SK-N-SH (cell line): ENCODE measurements at regions not wholly inside any gene's neighbourhood (a gene's known extent, or its start where the extent isn't known, plus 50 kb on each side); places are given as distances from the start of the nearest gene placed in this dataset.
A peak's percentile ranks its signal among the peaks of the same experiment; 100 is the strongest.

ENCODE experiments used
- CTCF ChIA-PET: fragments of 300-600, 350-600 bp; formaldehyde crosslinking; extraction: SDS; loops from one replicate; lab custom pipeline; 2021; lab: Yijun Ruan, JAX
- POLR2A ChIA-PET: fragments of 350-600 bp; sonication (Branson Sonifier 250); formaldehyde crosslinking; extraction: SDS; loops from one replicate; lab custom pipeline; 2020; ENCODE audit warnings: antibody characterized with exemption, inconsistent platforms; lab: Yijun Ruan, JAX
- DNase-seq: peaks from one replicate; pipeline ENCODE4 v3.0.0; 2012
- H2AFZ ChIP-seq: fragments of 200-600 bp; sonication (generic); 2 replicates; pipeline ENCODE4 v1.8.1; 2016; ENCODE audit warnings: antibody characterized with exemption, mild to moderate bottlenecking, low read depth
- H3F3A ChIP-seq: fragments of 200-600 bp; sonication (generic); replicated peaks from 2 replicates; pipeline ENCODE3; 2016; ENCODE audit warnings: antibody characterized with exemption, mild to moderate bottlenecking; ENCODE audit not compliant: insufficient read depth
- H3K27ac ChIP-seq, 2 experiments: fragments of 200-500 bp in 1 of 2; fragments of 200-600 bp in 1 of 2; sonication (Bioruptor generic) in 1 of 2; sonication (generic), shearing (Covaris generic) in 1 of 2; 2 replicates each; pipeline versions ENCODE4 v1.5.1 to v1.6.1; 2014 to 2016; ENCODE audit warnings: low read depth in 2 of 2, inconsistent platforms in 1 of 2, low read length in 1 of 2, mild to moderate bottlenecking in 1 of 2, mixed read lengths in 1 of 2
- H3K27me3 ChIP-seq: fragments of 200-600 bp; sonication (generic), shearing (Covaris generic); 2 replicates; pipeline ENCODE4 v1.6.1; 2016; ENCODE audit warnings: mixed run types; ENCODE audit not compliant: insufficient read depth
- H3K36me3 ChIP-seq, 2 experiments: fragments of 200-500 bp in 1 of 2; fragments of 200-600 bp in 1 of 2; sonication (Bioruptor generic) in 1 of 2; sonication (generic) in 1 of 2; replicated peaks in 1 of 2; 2 replicates each; pipeline versions ENCODE3 to v1.5.1; 2014 to 2016; ENCODE audit warnings: low read length in 1 of 2, mild to moderate bottlenecking in 1 of 2; ENCODE audit not compliant: insufficient read depth in 2 of 2, control insufficient read depth in 1 of 2
- H3K4me1 ChIP-seq, 2 experiments: fragments of 200-500 bp in 1 of 2; fragments of 200-600 bp in 1 of 2; sonication (Bioruptor generic) in 1 of 2; sonication (generic), shearing (Covaris generic) in 1 of 2; 2 replicates each; pipeline versions ENCODE4 v1.5.1 to v1.6.1; 2014 to 2016; ENCODE audit warnings: low read depth in 1 of 2, low read length in 1 of 2, mixed run types in 1 of 2; ENCODE audit not compliant: insufficient read depth in 2 of 2, control insufficient read depth in 1 of 2
- H3K4me2 ChIP-seq: fragments of 200-600 bp; sonication (generic), shearing (Covaris generic); 2 replicates; pipeline ENCODE4 v1.6.1; 2017; ENCODE audit warnings: mixed run types
- H3K4me3 ChIP-seq, 2 experiments: fragments of 200-500 bp in 1 of 2; fragments of 200-600 bp in 1 of 2; sonication (Bioruptor generic) in 1 of 2; sonication (generic), shearing (Covaris generic) in 1 of 2; 2 replicates each; pipeline versions ENCODE4 v1.5.1 to v1.8.1; 2014 to 2016; ENCODE audit warnings: low read depth in 2 of 2, inconsistent platforms in 1 of 2, low read length in 1 of 2, mild to moderate bottlenecking in 1 of 2, mixed read lengths in 1 of 2, moderate library complexity in 1 of 2
- H3K79me2 ChIP-seq: fragments of 200-600 bp; sonication (generic); 2 replicates; pipeline ENCODE4 v1.8.1; 2017; ENCODE audit warnings: mild to moderate bottlenecking; ENCODE audit not compliant: insufficient read depth
- H3K9ac ChIP-seq: fragments of 200-600 bp; sonication (generic); 2 replicates; pipeline ENCODE4 v1.6.1; 2017; ENCODE audit warnings: mixed run types
- H3K9me2 ChIP-seq: fragments of 200-600 bp; sonication (generic); 2 replicates; pipeline ENCODE4 v1.6.1; 2017; ENCODE audit warnings: mixed run types
- H3K9me3 ChIP-seq: fragments of 200-600 bp; sonication (generic); 2 replicates; pipeline ENCODE4 v1.6.1; 2017; ENCODE audit warnings: mixed run types, mild to moderate bottlenecking, moderate library complexity
- H4K20me1 ChIP-seq: fragments of 200-600 bp; sonication (generic); 2 replicates; pipeline ENCODE4 v1.6.1; 2017; ENCODE audit warnings: mild to moderate bottlenecking, mixed run types; ENCODE audit not compliant: insufficient read depth
- CHD2 ChIP-seq: fragments of 150-350 bp; IDR thresholded peaks from 2 replicates; pipeline ENCODE4 v1.6.1; 2018; ENCODE audit warnings: low read length; ENCODE audit not compliant: partially characterized antibody
- ELF1 ChIP-seq: IDR thresholded peaks from 2 replicates; pipeline ENCODE4 v1.4.0; 2012
- EP300 ChIP-seq, 2 experiments: IDR thresholded peaks; 2 replicates each; pipeline versions ENCODE4 v1.4.0 to v1.6.1; 2012; ENCODE audit warnings: borderline replicate concordance in 1 of 2, low read depth in 1 of 2, low read length in 1 of 2
- EZH2phosphoT487 ChIP-seq: fragments of 200-600 bp; sonication (generic); IDR thresholded peaks from 2 replicates; pipeline ENCODE4 v1.6.1; 2017; ENCODE audit warnings: low read depth, mixed run types, mild to moderate bottlenecking, antibody characterized with exemption, moderate library complexity, borderline replicate concordance
- GABPA ChIP-seq: IDR thresholded peaks from 2 replicates; pipeline ENCODE4 v1.4.0; 2012; ENCODE audit warnings: low read depth, mild to moderate bottlenecking
- JUND ChIP-seq: IDR thresholded peaks from 2 replicates; pipeline ENCODE4 v1.4.0; 2012
- MEF2A ChIP-seq: IDR thresholded peaks from 2 replicates; pipeline ENCODE4 v1.4.0; 2012; ENCODE audit warnings: low read depth, borderline replicate concordance
- NFIC ChIP-seq: IDR thresholded peaks from 2 replicates; pipeline ENCODE4 v1.4.0; 2012; ENCODE audit warnings: borderline replicate concordance
- RAD21 ChIP-seq: IDR thresholded peaks from 2 replicates; pipeline ENCODE4 v1.6.1; 2012; ENCODE audit warnings: mild to moderate bottlenecking, low read length
- RXRA ChIP-seq: IDR thresholded peaks from 2 replicates; pipeline ENCODE4 v1.4.0; 2012; ENCODE audit warnings: low read depth, mild to moderate bottlenecking, borderline replicate concordance
- TAF1 ChIP-seq: IDR thresholded peaks from 2 replicates; pipeline ENCODE4 v1.6.1; 2012; ENCODE audit warnings: low read depth, mild to moderate bottlenecking, low read length, moderate library complexity, borderline replicate concordance
- TEAD4 ChIP-seq: IDR thresholded peaks from 2 replicates; pipeline ENCODE4 v1.4.0; 2012; ENCODE audit warnings: mild to moderate bottlenecking, borderline replicate concordance; ENCODE audit not compliant: insufficient read depth
- YY1 ChIP-seq: IDR thresholded peaks from 2 replicates; pipeline ENCODE4 v1.4.0; 2012; ENCODE audit warnings: low read depth, mild to moderate bottlenecking
- WGBS: methylation state at CpG from one replicate; pipeline ENCODE4 v1.1.6; 2017; ENCODE audit warnings: low lambda C conversion rate; 5-methylcytosine and 5-hydroxymethylcytosine counted together
- TF ChIP-seq, protein P1 (sequence below): IDR thresholded peaks from 2 replicates; pipeline ENCODE4; 2012
- TF ChIP-seq, protein P2 (sequence below): IDR thresholded peaks from 2 replicates; pipeline ENCODE4 v1.6.1; 2012; ENCODE audit warnings: mild to moderate bottlenecking, low read depth, low read length, moderate library complexity
- TF ChIP-seq, protein P3 (sequence below): IDR thresholded peaks from 2 replicates; pipeline ENCODE4 v1.4.0; 2012; ENCODE audit warnings: low read depth, borderline replicate concordance
- TF ChIP-seq, protein P4 (sequence below): IDR thresholded peaks from 2 replicates; pipeline ENCODE4 v1.4.0; 2012; ENCODE audit warnings: low read depth, borderline replicate concordance

DNA sequence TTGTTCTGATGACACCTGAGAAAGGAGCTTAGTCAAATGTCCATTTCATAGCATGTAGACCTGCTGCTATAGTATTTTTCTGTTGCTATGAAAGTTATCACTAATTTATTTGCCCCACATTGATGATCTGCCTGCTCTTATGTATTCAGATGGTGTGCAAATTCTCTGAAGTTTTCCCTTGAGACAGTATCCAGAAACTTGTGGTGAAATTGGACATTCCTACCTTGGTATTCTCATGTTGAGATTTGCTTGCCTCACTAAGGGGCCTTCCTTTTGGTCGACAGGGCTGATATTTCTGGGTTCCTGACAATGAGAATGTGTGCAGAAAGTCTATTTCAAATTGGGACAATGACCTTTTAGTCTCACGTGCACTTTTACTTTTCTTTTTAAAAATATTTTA, 253.2 kb upstream of the FZD8 start:
- Histone ChIP-seq H3K36me3 (no peaks in the 10 kb centered on the region), H3K4me1 (peaks cover 3 to 6% of the 10 kb centered on the region in 2 experiments; a peak in 2 of 4 replicates), H3F3A (no peaks in the 10 kb centered on the region), H3K4me2 (no peak overlapping the region; the same call in 1 of the 2 replicates), H3K9ac (no peak overlapping the region), H3K9me3 (peaks cover 5% of the 10 kb centered on the region; the same call in 1 of the 2 replicates), H3K27ac (peak overlapping the region in 1 of 2 experiments; percentile 37; a peak in 1 of 4 replicates), H4K20me1 (no peaks in the 10 kb centered on the region), H2AFZ (peak overlapping the region; percentile 48), H3K79me2 (no peaks in the 10 kb centered on the region), H3K4me3 (no peak overlapping the region), H3K27me3 (no peaks in the 10 kb centered on the region), H3K9me2 (no peaks in the 10 kb centered on the region)
- CTCF ChIA-PET = no interaction called here
- no peak for DNase-seq
- TF ChIP-seq, protein P1, sequence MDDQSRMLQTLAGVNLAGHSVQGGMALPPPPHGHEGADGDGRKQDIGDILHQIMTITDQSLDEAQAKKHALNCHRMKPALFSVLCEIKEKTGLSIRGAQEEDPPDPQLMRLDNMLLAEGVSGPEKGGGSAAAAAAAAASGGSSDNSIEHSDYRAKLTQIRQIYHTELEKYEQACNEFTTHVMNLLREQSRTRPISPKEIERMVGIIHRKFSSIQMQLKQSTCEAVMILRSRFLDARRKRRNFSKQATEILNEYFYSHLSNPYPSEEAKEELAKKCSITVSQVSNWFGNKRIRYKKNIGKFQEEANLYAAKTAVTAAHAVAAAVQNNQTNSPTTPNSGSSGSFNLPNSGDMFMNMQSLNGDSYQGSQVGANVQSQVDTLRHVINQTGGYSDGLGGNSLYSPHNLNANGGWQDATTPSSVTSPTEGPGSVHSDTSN = no peak
- TF ChIP-seq RAD21 (no peak), CHD2 (no peak), MEF2A (no peak), NFIC (no peak), RXRA (no peak), GABPA (no peak), EZH2phosphoT487 (no peak), TEAD4 (no peak)
- TF ChIP-seq, protein P2, sequence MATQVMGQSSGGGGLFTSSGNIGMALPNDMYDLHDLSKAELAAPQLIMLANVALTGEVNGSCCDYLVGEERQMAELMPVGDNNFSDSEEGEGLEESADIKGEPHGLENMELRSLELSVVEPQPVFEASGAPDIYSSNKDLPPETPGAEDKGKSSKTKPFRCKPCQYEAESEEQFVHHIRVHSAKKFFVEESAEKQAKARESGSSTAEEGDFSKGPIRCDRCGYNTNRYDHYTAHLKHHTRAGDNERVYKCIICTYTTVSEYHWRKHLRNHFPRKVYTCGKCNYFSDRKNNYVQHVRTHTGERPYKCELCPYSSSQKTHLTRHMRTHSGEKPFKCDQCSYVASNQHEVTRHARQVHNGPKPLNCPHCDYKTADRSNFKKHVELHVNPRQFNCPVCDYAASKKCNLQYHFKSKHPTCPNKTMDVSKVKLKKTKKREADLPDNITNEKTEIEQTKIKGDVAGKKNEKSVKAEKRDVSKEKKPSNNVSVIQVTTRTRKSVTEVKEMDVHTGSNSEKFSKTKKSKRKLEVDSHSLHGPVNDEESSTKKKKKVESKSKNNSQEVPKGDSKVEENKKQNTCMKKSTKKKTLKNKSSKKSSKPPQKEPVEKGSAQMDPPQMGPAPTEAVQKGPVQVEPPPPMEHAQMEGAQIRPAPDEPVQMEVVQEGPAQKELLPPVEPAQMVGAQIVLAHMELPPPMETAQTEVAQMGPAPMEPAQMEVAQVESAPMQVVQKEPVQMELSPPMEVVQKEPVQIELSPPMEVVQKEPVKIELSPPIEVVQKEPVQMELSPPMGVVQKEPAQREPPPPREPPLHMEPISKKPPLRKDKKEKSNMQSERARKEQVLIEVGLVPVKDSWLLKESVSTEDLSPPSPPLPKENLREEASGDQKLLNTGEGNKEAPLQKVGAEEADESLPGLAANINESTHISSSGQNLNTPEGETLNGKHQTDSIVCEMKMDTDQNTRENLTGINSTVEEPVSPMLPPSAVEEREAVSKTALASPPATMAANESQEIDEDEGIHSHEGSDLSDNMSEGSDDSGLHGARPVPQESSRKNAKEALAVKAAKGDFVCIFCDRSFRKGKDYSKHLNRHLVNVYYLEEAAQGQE = no peak
- TF ChIP-seq, protein P3, sequence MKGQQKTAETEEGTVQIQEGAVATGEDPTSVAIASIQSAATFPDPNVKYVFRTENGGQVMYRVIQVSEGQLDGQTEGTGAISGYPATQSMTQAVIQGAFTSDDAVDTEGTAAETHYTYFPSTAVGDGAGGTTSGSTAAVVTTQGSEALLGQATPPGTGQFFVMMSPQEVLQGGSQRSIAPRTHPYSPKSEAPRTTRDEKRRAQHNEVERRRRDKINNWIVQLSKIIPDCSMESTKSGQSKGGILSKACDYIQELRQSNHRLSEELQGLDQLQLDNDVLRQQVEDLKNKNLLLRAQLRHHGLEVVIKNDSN = no peak
- POLR2A ChIA-PET = no interaction called here
- WGBS = 73% methylated on average over 2 of the region's 2 CpGs

DNA sequence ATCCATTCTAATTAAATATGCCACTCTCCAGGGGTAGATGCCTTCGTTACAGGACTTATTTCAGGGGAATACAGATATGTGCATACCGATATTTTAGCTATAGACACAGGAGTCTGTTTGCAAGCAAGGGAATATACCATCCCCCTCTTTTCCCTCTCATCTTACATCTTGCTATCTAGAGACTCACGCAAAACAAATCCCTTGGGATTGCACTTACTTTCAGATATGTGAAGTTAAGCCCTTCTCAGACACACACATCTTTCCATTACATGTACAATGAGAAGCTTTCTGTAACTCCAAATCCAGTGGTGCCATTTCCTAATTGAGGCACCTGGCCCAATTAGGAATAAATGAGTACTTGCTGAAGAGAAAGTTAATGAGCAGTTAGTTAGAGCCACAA, 250.4 kb upstream of the FZD8 start:
- no peak for DNase-seq
- H3K27me3 ChIP-seq = no peaks in the 10 kb centered on the region
- H3K9me3 ChIP-seq = peaks cover 5% of the 10 kb centered on the region; the same call in 1 of the 2 replicates
- no peak overlapping the region for H3K4me2 ChIP-seq
- H3K27ac ChIP-seq = no peak overlapping the region
- 68% methylated on average over 3 of the region's 3 CpGs for WGBS
- H3K79me2 ChIP-seq = no peaks in the 10 kb centered on the region
- no peak for TF ChIP-seq YY1
- TF ChIP-seq, protein P4, sequence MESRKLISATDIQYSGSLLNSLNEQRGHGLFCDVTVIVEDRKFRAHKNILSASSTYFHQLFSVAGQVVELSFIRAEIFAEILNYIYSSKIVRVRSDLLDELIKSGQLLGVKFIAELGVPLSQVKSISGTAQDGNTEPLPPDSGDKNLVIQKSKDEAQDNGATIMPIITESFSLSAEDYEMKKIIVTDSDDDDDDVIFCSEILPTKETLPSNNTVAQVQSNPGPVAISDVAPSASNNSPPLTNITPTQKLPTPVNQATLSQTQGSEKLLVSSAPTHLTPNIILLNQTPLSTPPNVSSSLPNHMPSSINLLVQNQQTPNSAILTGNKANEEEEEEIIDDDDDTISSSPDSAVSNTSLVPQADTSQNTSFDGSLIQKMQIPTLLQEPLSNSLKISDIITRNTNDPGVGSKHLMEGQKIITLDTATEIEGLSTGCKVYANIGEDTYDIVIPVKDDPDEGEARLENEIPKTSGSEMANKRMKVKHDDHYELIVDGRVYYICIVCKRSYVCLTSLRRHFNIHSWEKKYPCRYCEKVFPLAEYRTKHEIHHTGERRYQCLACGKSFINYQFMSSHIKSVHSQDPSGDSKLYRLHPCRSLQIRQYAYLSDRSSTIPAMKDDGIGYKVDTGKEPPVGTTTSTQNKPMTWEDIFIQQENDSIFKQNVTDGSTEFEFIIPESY = no peak
- no peak for TF ChIP-seq EP300 (IDR thresholded peaks at IDR 0.05; ENCODE audit: borderline replicate concordance in 1 of 2, low read depth in 1 of 2, low read length in 1 of 2)
- no peak for TF ChIP-seq TAF1
- TF ChIP-seq ELF1 = no peak
- TF ChIP-seq JUND = no peak
- TF ChIP-seq, all 33 proteins: peak for 0
- Histone ChIP-seq H3K36me3 (no peaks in the 10 kb centered on the region), H3K4me1 (peaks cover 0 to 6% of the 10 kb centered on the region in 2 experiments; a peak in 1 of 4 replicates), H3F3A (no peaks in the 10 kb centered on the region), H3K9me2 (no peaks in the 10 kb centered on the region), H2AFZ (no peak overlapping the region), H4K20me1 (no peaks in the 10 kb centered on the region), H3K4me3 (no peak overlapping the region), H3K9ac (no peak overlapping the region)
- CTCF ChIA-PET = interaction anchor here (0.9 kb wide), 1 partner anchor 10 kb away, joined by 3 read pairs; no protein-coding TSS in a partner anchor
- POLR2A ChIA-PET = no interaction called here
